B cell (primary cell): ENCODE measurements at regions not wholly inside any gene's neighbourhood (a gene's known extent, or its start where the extent isn't known, plus 50 kb on each side); places are given as distances from the start of the nearest gene placed in this dataset.

Experiments used
- ATAC-seq: fragments of 200-7000 bp; cut with Tn5 transposase; one replicate; pipeline ENCODE4 v1.10.0; 2021; ENCODE audit warnings: low read depth, mild to moderate bottlenecking, moderate number of reproducible peaks, moderate library complexity
- CTCF ChIA-PET: fragments of 350-600 bp; sonication (Branson Sonifier 250); formaldehyde crosslinking; loops from one replicate; lab custom pipeline; 2021; ENCODE audit warnings: antibody characterized with exemption, inconsistent platforms; lab: Charles Lee
- POLR2A ChIA-PET: fragments of 350-600 bp; sonication (Branson Sonifier 250); formaldehyde crosslinking; loops from one replicate; lab custom pipeline; 2021; ENCODE audit warnings: antibody characterized with exemption; lab: Charles Lee
- DNase-seq: peaks from one replicate; pipeline ENCODE4 v3.0.0; 2013
- H2AFZ ChIP-seq: 2 replicates; pipeline ENCODE4 v1.6.1; 2012; ENCODE audit warnings: mild to moderate bottlenecking, low read depth, low read length; ENCODE audit not compliant: insufficient read depth, poor library complexity, severe bottlenecking
- H3K27ac ChIP-seq, 2 donors: 1 replicate in 1 of 2; 2 replicates in 1 of 2; pipeline ENCODE4 v1.5.1; 2012 to 2013; ENCODE audit warnings: low read length in 2 of 2, mild to moderate bottlenecking in 2 of 2, moderate library complexity in 1 of 2
- H3K27me3 ChIP-seq, 4 experiments: fragments of 200-600 bp in 1 of 4; sonication (generic) in 1 of 4; replicated peaks in 1 of 4; 1 replicate in 2 of 4; 2 replicates in 2 of 4; pipeline versions ENCODE4 v1.6.1 to v1.7.0; 2013 to 2016; ENCODE audit warnings: low read length in 3 of 4, mild to moderate bottlenecking in 2 of 4, mixed read lengths in 1 of 4, moderate library complexity in 1 of 4; ENCODE audit not compliant: insufficient read depth in 4 of 4, control insufficient read depth in 3 of 4; ENCODE audit errors: control extremely low read depth in 1 of 4
- H3K36me3 ChIP-seq, 2 experiments: replicated peaks in 1 of 2; 1 replicate in 1 of 2; 2 replicates in 1 of 2; pipeline versions ENCODE4 v1.6.1 to v1.7.1; 2013; ENCODE audit warnings: low read length in 1 of 2; ENCODE audit not compliant: insufficient read depth in 2 of 2, control insufficient read depth in 1 of 2; ENCODE audit errors: control extremely low read depth in 1 of 2, extremely low read depth in 1 of 2
- H3K4me1 ChIP-seq, 2 donors: fragments of 200-600 bp in 1 of 2; sonication (generic) in 1 of 2; 1 replicate in 1 of 2; 2 replicates in 1 of 2; pipeline versions ENCODE4 v1.5.1 to v1.6.1; 2013 to 2017; ENCODE audit warnings: low read length in 2 of 2; ENCODE audit not compliant: control insufficient read depth in 2 of 2, insufficient read depth in 2 of 2
- H3K4me2 ChIP-seq: replicated peaks from 2 replicates; pipeline ENCODE3; 2012; ENCODE audit warnings: mild to moderate bottlenecking, low read depth, low read length; ENCODE audit not compliant: poor library complexity, severe bottlenecking
- H3K4me3 ChIP-seq, 5 experiments: fragments of 200-600 bp in 1 of 5; sonication (generic) in 1 of 5; 1 replicate in 3 of 5; 2 replicates in 2 of 5; pipeline versions ENCODE4 v1.5.1 to v1.7.0; 2011 to 2016; ENCODE audit warnings: low read length in 4 of 5, mild to moderate bottlenecking in 4 of 5, low read depth in 2 of 5, control low read depth in 1 of 5, moderate library complexity in 1 of 5; ENCODE audit not compliant: insufficient read depth in 1 of 5; ENCODE audit errors: control extremely low read depth in 1 of 5, extremely low read depth in 1 of 5
- H3K79me2 ChIP-seq: fragments of 200-600 bp; sonication (generic); one replicate; pipeline ENCODE4 v1.6.0; 2016; ENCODE audit warnings: low read length; ENCODE audit not compliant: control insufficient read depth, insufficient read depth
- H3K9ac ChIP-seq: fragments of 200-600 bp; sonication (generic); 2 replicates; pipeline ENCODE4 v1.6.1; 2017; ENCODE audit warnings: mild to moderate bottlenecking, low read length, moderate library complexity
- H3K9me3 ChIP-seq, 3 donors: one replicate each; pipeline versions ENCODE4 v1.6.1 to v1.7.1; 2013; ENCODE audit warnings: low read length in 2 of 3; ENCODE audit not compliant: control insufficient read depth in 2 of 3, insufficient read depth in 1 of 3; ENCODE audit errors: control extremely low read depth in 1 of 3
- H4K20me1 ChIP-seq: 2 replicates; pipeline ENCODE4 v1.6.0; 2012; ENCODE audit warnings: mild to moderate bottlenecking, low read length; ENCODE audit not compliant: insufficient read depth, control insufficient read depth, poor library complexity, severe bottlenecking
- H3K27ac Mint-ChIP-seq: one replicate; pipeline ENCODE4 v1.8.0; 2021; ENCODE audit warnings: mixed read lengths
- H3K27me3 Mint-ChIP-seq: one replicate; pipeline ENCODE4 v1.8.0; 2021; ENCODE audit warnings: mixed read lengths
- H3K4me1 Mint-ChIP-seq: one replicate; pipeline ENCODE4 v1.8.0; 2021; ENCODE audit warnings: mixed read lengths
- H3K4me3 Mint-ChIP-seq: one replicate; pipeline ENCODE4 v1.8.0; 2021; ENCODE audit warnings: mixed read lengths
- H3K9me3 Mint-ChIP-seq: one replicate; pipeline ENCODE4 v1.8.0; 2022; ENCODE audit warnings: mixed read lengths; ENCODE audit not compliant: insufficient read depth
- CTCF ChIP-seq: fragments of 200-600 bp; IDR thresholded peaks from one replicate; pipeline ENCODE4 v1.8.0; 2022; ENCODE audit warnings: antibody characterized with exemption, mild to moderate bottlenecking
- EZH2 ChIP-seq: IDR thresholded peaks from 2 replicates; pipeline ENCODE4 v1.6.1; 2012; ENCODE audit warnings: borderline replicate concordance, low read depth, mild to moderate bottlenecking, moderate library complexity, low read length; ENCODE audit not compliant: insufficient read depth, poor library complexity, severe bottlenecking
- WGBS: methylation state at CpG from one replicate; pipeline ENCODE4 v1.1.5; 2013; ENCODE audit warnings: missing lambda C conversion rate; ENCODE audit not compliant: insufficient coverage; 5-methylcytosine and 5-hydroxymethylcytosine counted together
- intact Hi-C: fragments of 100-400 bp; cut with micrococcal nuclease; formaldehyde crosslinking; loops from one replicate; pipeline ENCODE4 v1.10.0; 2022

- CTCF ChIA-PET, result no interaction called here
- DNase-seq, result no peak
- Histone ChIP-seq H3K4me3 (no peak overlapping the region), H3K36me3 (no peaks in the 10 kb centered on the region), H3K4me1 (no peaks in the 10 kb centered on the region), H2AFZ (no peak overlapping the region), H3K9ac (no peak overlapping the region), H3K4me2 (no peak overlapping the region), H4K20me1 (no peaks in the 10 kb centered on the region), H3K27ac (no peak overlapping the region), H3K9me3 (peaks cover 0 to 4% (median 0%) of the 10 kb centered on the region in 3 donors), H3K27me3 (no peaks in the 10 kb centered on the region), H3K79me2 (no peaks in the 10 kb centered on the region)
- Mint-ChIP-seq H3K27ac (no peak overlapping the region), H3K9me3 (peaks cover 7% of the 10 kb centered on the region), H3K4me1 (no peaks in the 10 kb centered on the region), H3K27me3 (no peaks in the 10 kb centered on the region), H3K4me3 (no peak overlapping the region)
- no peak for ATAC-seq
- TF ChIP-seq CTCF (no peak), EZH2 (no peak)
- POLR2A ChIA-PET, result no interaction called here
- intact Hi-C loops, result no loop called here
These were observed 874.6 kb upstream of the POT1 start for GRCh38 chr7:125804273-125804672.

GRCh38 chr7:125780153-125780552, 850.5 kb upstream of the POT1 start:
- Mint-ChIP-seq H3K27me3 (no peaks in the 10 kb centered on the region), H3K27ac (no peak overlapping the region), H3K9me3 (no peaks in the 10 kb centered on the region), H3K4me3 (no peak overlapping the region), H3K4me1 (no peaks in the 10 kb centered on the region)
- TF ChIP-seq CTCF (no peak), EZH2 (no peak)
- H3K4me3 ChIP-seq, result no peak overlapping the region
- no peaks in the 10 kb centered on the region for H3K4me1 ChIP-seq
- H3K9me3 ChIP-seq, result peaks cover 0 to 4% (median 0%) of the 10 kb centered on the region in 3 donors
- ATAC-seq (no peak), DNase-seq (no peak)
- ChIA-PET POLR2A (no interaction called here), CTCF (no interaction called here)
- H3K79me2 ChIP-seq, result no peaks in the 10 kb centered on the region
- H3K4me2 ChIP-seq, result no peak overlapping the region
- H3K9ac ChIP-seq, result no peak overlapping the region
- no peaks in the 10 kb centered on the region for H4K20me1 ChIP-seq
- H3K36me3 ChIP-seq, result no peaks in the 10 kb centered on the region
- intact Hi-C loops, result no loop called here
- H3K27me3 ChIP-seq, result no peaks in the 10 kb centered on the region
- no peak overlapping the region for H2AFZ ChIP-seq
- no CpG with 5 or more reads among the region's 1 CpG for WGBS
- H3K27ac ChIP-seq, result no peak overlapping the region
